Globus pallidus (tissue), 1 donor: ENCODE measurements at regions not wholly inside any gene's neighbourhood (a gene's known extent, or its start where the extent isn't known, plus 50 kb on each side); places are given as distances from the start of the nearest gene placed in this dataset.
"Not testable (repeated sequence)": the region's sequence is repeated elsewhere in the genome, so short reads cannot be mapped to it uniquely, and the experiment has no call there.

ENCODE experiments used
- DNase-seq: peaks from one replicate; pipeline ENCODE4 v3.0.0-alpha.2; 2015; ENCODE audit warnings: low spot score

DNA sequence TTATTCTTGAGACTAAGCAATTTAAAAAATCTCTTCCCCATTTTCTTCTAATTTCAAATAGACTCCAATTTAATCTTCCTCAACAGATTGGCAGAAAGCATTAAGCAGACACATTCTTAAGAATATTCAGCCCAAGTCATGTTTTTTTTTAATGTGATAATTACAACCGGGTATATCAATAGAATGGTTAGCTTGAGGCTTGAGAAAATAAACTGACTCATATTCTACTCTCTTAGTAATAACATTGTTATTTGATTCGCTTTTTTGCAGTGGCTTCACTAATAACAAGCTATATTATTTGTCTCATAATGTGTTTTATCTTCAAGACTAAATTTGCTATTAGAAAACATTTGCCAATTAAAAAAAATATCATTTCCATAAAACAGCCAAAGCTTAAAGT is 488.6 kb upstream of the RGS18 start:
- no peak for DNase-seq

- no peak for DNase-seq
These were observed 487.0 kb upstream of the RGS18 start for GRCh38 chr1:191671236-191671635.

DNA sequence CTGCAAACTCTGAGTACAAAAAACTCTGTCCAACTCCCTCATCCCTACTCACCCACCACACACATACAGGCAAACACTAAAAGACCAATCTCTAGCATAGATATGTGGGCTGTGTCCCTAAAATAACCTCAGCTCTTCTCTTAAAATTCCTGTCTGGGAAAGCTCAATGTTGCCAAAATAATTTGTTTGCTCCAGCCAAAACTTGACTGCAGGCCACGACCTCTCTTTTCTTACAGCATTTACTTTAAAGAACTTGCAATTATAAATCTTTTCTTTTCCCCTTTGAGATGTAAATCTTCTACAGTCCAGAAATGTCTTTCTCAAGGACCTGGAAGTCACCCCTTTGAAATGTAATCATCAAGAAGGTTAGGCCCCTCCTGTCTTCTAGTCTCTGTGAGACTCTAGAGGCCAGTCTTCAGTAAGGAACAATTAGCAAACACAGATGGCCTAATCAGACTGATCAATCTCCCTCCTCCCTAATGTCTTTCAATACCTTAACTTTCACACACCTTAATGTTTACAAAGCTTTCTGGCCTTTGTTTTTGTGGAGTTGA is 483.6 kb upstream of the RGS18 start:
- no peak for DNase-seq

GRCh38 chr1:191675856-191676783 is 482.1 kb upstream of the RGS18 start:
- no peak for DNase-seq

DNA sequence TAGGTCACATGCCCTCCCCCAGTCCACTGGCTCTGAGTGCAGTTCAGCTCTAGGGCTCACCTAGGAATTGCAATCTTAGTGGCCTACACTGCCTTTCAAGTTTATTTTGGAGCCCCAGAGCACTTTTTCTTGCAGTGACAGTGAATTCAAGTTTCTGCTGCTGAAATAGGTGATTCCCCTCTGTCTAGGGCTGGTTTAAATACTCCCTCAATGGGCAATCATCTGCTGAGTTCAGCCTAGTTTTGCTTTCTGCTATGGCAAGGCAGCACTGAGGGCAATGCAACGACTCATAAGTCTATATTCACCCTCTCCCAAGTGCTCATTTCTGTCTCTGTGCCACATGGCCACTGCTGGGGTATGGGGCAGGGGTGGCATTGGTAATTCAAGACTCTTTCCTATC is 472.6 kb upstream of the RGS18 start:
- DNase-seq = no peak

GRCh38 chr1:191687721-191688120 is 470.5 kb upstream of the RGS18 start:
- DNase-seq = no peak

- DNase-seq = no peak
These were observed 467.3 kb upstream of the RGS18 start for GRCh38 chr1:191690931-191691330.

- no peak for DNase-seq
These were observed 464.5 kb upstream of the RGS18 start for GRCh38 chr1:191693797-191694196.

DNA sequence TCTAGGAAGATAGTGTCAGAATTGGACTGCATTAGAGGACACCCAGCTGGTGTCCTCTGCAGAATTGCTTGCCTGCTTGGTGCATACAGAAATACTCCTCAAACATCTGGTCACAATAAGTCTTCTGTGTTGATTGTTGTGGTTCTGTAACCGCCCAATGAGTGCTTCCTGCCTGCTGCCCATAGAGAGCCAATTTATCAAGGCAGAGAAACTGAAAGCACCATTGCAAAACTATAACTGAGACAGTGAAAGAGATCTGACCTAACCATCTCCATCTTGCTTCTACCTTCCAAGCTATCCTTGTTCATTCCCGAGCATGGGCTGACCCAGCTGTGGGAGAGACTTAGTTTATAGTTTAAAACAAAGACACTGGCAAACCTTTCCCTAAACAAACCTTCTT is 462.4 kb upstream of the RGS18 start:
- no peak for DNase-seq

DNA sequence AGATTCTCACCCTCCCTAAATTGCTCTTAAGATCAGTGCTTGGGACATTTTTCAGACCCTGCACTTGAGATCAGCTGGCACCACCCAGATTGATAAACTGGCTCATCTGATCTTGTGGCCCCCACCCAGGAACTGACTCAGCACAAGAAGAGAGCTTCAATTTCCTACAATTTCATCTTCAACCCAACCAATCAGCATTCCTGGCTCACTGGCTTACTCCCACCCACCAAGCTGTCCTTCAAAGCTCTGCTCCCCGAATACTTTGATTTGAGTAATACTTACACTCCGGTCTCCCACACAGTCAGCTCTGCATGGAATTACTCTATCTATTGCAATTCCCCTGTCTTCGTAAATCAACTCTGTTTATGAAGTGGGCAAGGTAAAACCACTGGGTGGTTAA is 461.9 kb upstream of the RGS18 start:
- no peak for DNase-seq

- no peak for DNase-seq
These were observed 460.7 kb upstream of the RGS18 start for GRCh38 chr1:191697556-191697955.

- no peak for DNase-seq
These were observed 460.0 kb upstream of the RGS18 start for GRCh38 chr1:191698246-191698645.

- no peak for DNase-seq
These were observed 458.9 kb upstream of the RGS18 start for GRCh38 chr1:191699343-191699742.

DNA sequence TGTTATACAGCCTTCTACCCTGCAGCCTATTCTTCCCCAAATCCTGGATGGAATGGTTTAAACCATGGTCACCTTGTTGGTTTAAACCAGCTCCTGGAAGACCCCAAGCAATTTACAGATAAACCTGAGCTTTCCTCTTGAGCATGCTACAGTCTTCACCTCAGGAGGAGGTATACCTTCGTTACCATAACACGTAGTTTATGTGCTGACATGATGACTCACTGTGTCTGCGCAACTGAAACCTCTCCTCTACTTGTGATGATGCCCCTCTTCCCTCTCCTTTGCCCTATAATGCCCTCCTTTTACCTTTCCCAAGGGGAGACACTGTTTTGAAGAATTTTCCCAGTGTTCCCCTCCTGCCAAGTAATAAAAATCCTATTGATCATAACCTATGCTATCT is 457.3 kb upstream of the RGS18 start:
- DNase-seq = no peak

DNA sequence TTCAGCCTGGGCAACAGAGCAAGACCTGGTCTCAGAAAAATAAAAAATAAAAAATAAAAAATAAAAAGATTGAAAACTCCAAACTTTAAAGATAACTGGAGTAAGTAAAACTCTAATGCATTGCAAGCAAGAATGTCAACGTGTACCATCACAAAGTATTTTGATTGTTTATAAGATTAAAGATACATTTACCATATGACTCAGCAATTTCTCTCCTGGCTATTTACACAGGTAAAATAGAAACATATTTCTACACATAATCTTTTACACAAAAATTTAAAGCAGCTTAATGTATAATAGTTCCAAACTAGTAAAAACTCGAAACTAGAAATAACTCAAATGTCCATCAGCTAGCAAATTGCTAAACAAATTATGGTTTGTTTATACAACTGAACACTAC is 456.1 kb upstream of the RGS18 start:
- no peak for DNase-seq

GRCh38 chr1:191707288-191707687 is 451.0 kb upstream of the RGS18 start:
- DNase-seq = no peak

GRCh38 chr1:191709215-191709614 is 449.0 kb upstream of the RGS18 start:
- no peak for DNase-seq

GRCh38 chr1:191711961-191712360 is 446.3 kb upstream of the RGS18 start:
- DNase-seq = no peak

DNA sequence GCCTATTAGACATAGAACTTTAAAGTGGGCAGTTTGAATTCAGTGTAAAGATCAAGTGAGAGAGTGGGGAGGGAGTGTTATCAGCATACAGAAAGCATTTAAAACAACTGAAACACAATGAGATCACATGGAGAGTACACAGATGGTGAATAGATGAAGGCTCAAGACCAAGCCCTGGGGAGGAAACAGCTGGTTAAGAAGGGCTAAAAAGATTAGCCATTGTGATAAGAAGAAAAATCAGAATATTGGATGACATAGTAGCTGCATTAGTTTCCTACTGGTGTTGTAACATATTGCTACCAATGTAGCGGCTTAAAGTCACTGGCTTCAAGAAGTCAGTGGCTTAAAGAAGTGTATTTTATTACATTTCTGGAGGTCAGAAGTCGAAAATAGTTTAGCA is 443.4 kb upstream of the RGS18 start:
- no peak for DNase-seq

DNA sequence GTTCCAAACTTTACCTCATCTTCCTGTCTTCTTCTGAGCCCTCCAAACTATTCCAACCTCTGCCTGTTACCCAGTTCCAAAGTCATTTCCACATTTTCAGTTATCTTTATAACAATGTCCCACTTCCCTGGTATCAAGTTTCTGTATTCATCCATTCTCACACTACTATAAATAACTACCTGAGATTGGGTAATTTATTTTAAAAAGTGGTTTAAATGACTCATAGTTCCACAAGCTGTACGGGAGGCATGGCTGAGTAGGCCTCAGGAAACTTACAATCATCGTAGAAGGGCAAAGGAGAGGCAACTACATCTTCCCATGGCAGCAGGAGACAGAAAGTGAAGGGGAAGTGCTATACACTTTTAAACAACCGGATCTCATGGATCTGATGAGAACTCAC is 428.5 kb upstream of the RGS18 start:
- no peak for DNase-seq

- not testable (repeated sequence) for DNase-seq
These were observed 426.5 kb upstream of the RGS18 start for GRCh38 chr1:191731608-191732302.

DNA sequence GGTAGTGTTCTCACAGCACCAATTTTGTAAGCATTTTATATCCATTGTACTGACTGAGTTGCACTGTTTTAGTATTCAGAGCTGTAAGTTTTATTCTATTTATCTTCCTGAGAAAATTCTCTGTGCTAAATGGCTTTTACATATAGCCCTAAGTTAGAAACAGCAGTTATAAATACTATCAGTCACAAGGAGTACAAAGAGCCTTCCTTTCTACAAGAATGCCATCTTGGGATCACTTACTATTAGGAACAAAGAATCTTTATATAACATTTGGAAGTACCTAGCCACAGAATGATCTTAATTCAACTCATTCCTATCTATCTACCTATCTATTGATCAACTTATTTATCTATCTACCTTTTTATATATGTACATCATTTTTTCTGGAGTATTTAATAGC is 423.9 kb upstream of the RGS18 start:
- no peak for DNase-seq

DNA sequence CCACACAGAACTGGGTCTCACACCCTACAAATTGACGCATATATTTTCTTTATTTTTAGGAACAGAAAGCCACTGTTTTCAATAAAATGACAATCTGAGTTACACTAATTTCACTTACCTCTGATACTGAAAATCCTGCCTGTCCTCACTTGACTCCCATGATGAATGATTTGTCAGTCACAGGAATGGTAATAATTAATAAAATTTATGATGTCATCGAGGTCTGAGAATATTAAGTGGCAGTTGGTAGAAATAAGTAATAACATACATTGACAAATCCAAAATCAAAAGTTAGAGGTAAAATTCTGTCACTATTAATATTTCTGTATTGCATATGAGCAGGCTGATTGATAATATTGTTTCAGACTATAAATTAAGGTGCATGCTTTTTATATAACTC is 418.7 kb upstream of the RGS18 start:
- DNase-seq = no peak
